ENCODE measurements at regions not wholly inside any gene's neighbourhood (a gene's known extent, or its start where the extent isn't known, plus 50 kb on each side); places are given as distances from the start of the nearest gene placed in this dataset.

- TF ChIP-seq CTCF (IDR thresholded peaks at IDR 0.05), result no peak
- Histone ChIP-seq H3K9me3 (no peaks in the 10 kb centered on the region), H3K4me1 (no peaks in the 10 kb centered on the region), H3K9ac (ENCODE audit: low read depth in 2 of 2, low read length in 2 of 2) (no peak overlapping the region), H3K27ac (no peak overlapping the region), H3K4me3 (no peak overlapping the region), H3K36me3 (no peaks in the 10 kb centered on the region), H3K27me3 (no peaks in the 10 kb centered on the region)
- intact Hi-C loops (cut with DNase I), result no loop called here
- DNase-seq, result no peak
Measured at GRCh38 chr4:11495291-11495690, 66.6 kb upstream of the HS3ST1 start.

- Histone ChIP-seq H3K27ac (no peak overlapping the region), H3K4me1 (no peaks in the 10 kb centered on the region)
- no peak for TF ChIP-seq CTCF (IDR thresholded peaks at IDR 0.05)
Measured at GRCh38 chr4:11494232-11494631, 65.5 kb upstream of the HS3ST1 start.

GRCh38 chr4:11489453-11490083 lies 60.9 kb upstream of the HS3ST1 start:
- intact Hi-C loops (cut with DNase I), result no loop called here
- Histone ChIP-seq H3K36me3 (no peaks in the 10 kb centered on the region), H3K27me3 (no peaks in the 10 kb centered on the region), H3K9ac (ENCODE audit: low read depth in 2 of 2, low read length in 2 of 2) (no peak overlapping the region), H3K4me3 (no peak overlapping the region), H3K27ac (no peak overlapping the region), H3K9me3 (no peaks in the 10 kb centered on the region), H3K4me1 (no peaks in the 10 kb centered on the region)
- no peak for TF ChIP-seq CTCF (IDR thresholded peaks at IDR 0.05)
- no peak for DNase-seq

More at GRCh38 chr4:11494232-11494631, 65.5 kb upstream of the HS3ST1 start:
- no peak for DNase-seq
- Histone ChIP-seq H3K36me3 (no peaks in the 10 kb centered on the region), H3K4me3 (no peak overlapping the region), H3K27me3 (no peaks in the 10 kb centered on the region), H3K9me3 (no peaks in the 10 kb centered on the region), H3K9ac (ENCODE audit: low read depth in 2 of 2, low read length in 2 of 2) (no peak overlapping the region)
- intact Hi-C loops (cut with DNase I), result no loop called here

GRCh38 chr4:11488657-11489452 lies 60.2 kb upstream of the HS3ST1 start:
- Histone ChIP-seq H3K36me3 (no peaks in the 10 kb centered on the region), H3K4me1 (no peaks in the 10 kb centered on the region), H3K27ac (no peak overlapping the region), H3K9me3 (no peaks in the 10 kb centered on the region), H3K27me3 (no peaks in the 10 kb centered on the region), H3K4me3 (no peak overlapping the region), H3K9ac (ENCODE audit: low read depth in 2 of 2, low read length in 2 of 2) (no peak overlapping the region)
- DNase-seq, result no peak
- TF ChIP-seq CTCF (IDR thresholded peaks at IDR 0.05), result no peak
- intact Hi-C loops (cut with DNase I), result no loop called here

GRCh38 chr4:11487868-11488544 lies 59.3 kb upstream of the HS3ST1 start:
- H3K27ac ChIP-seq, result no peak overlapping the region
- no peaks in the 10 kb centered on the region for H3K27me3 ChIP-seq
- intact Hi-C loops (cut with DNase I), result no loop called here
- H3K9me3 ChIP-seq, result no peaks in the 10 kb centered on the region
- H3K9ac ChIP-seq (ENCODE audit: low read depth in 2 of 2, low read length in 2 of 2), result no peak overlapping the region
- no peaks in the 10 kb centered on the region for H3K4me1 ChIP-seq
- H3K36me3 ChIP-seq, result no peaks in the 10 kb centered on the region
- no peak for TF ChIP-seq CTCF (IDR thresholded peaks at IDR 0.05)
- DNase-seq, result no peak
- no peak overlapping the region for H3K4me3 ChIP-seq

Data from colonic mucosa (tissue), 4 donors.